IPS DF 4.7 (cell line): ENCODE measurements at regions not wholly inside any gene's neighbourhood (a gene's known extent, or its start where the extent isn't known, plus 50 kb on each side); places are given as distances from the start of the nearest gene placed in this dataset.
A peak's percentile ranks its signal among the peaks of the same experiment; 100 is the strongest.
"Not testable (repeated sequence)": the region's sequence is repeated elsewhere in the genome, so short reads cannot be mapped to it uniquely, and the experiment has no call there.

Experiments used
- DNase-seq: peaks from one replicate; pipeline ENCODE4 v3.0.0-alpha.2; 2013; ENCODE audit warnings: low spot score; ENCODE audit errors: extremely low read depth

DNA sequence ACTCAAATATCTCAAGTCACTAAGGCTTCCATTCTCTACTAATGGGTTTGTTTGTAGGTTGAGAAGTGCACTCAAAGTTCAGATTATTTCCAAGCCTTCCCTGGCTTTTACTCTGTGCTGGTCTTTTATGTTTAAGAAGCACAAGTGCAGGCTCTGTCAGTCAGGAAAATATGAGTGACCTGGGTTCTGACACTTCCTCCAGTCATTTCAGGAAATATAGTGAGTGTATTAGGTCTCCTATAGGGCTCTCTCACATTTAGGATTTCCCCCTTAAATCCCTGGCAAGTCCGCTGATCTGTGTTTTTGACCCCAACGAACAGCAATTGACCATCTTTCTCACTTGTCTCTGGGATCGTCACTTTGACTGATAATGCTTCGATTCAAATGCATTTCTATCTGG lies 210.2 kb downstream of the ARPP21 start:
- DNase-seq: no peak

DNA sequence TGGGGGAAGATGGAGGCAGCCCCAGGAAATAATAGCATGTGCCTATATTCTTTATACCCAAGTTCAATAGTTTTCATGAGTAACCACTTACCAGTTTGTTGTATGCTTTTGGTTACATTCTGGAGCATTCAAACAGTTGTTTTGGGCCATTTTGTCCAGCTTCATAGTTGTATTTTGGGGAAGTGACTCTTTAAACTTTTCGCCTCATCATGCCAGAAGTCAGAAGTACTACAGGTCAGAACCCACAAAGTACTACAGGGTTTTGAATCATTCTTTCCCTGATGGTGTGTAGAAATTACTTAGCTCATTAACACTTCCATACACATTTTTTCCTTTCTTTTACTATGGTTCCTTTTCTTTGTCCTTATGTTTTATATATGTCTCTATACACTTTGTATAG lies 210.6 kb downstream of the ARPP21 start:
- DNase-seq: no peak

DNA sequence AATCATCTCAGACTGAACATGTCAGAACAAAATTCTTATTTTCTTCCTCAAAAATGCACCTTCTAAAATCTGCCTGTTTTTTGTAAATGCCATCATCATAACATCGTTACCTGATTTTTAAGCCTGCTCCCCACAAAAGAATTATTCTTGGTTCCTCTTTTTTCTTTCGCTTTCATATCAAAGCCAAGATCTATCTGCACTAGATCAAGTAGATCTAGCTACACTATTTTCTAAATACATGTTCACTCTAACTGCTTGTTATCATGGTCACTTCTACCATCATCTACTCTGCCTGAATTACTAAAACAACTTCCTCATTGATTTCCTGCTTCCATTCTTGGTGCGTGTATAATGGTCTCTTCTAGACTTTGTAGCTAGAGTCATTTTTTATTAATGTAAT lies 217.7 kb downstream of the ARPP21 start:
- no peak for DNase-seq

DNA sequence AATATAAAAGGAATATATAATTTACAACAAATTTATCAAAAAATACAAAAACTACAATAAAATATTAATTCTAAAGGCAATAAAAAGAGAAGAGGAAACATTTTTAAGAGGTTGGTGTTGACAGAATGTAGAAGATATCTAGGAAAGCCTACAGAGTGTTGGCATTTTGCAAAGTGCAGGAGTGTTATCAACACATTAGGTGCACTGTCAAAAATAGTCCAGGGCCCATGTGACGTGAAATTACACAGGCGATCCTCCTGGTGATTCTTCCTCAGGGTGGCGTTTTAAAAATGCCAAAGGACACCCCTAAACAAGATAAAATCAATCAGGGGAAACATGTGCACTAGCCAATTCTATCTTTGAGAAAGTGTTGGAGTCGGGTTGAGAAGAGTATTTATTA lies 222.7 kb downstream of the ARPP21 start:
- no peak for DNase-seq

DNA sequence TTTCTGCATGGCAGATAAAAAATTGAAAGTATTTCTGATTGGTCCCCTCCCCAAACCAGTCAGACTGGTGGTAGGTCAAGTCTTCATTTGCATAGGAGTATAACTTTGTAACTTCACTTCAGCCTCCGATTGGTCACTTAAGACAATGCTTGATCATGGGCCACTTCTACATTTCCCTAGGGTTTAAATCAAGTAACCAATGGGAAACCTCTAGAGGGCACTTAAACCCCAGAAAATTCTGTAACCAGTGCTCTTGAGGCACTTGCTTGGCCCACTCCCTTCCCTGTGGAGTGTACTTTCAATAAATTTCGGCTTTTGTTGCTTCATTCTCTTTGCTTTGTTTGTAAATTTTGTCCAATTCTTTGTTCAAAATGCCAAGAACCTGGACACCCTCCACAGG lies 225.5 kb downstream of the ARPP21 start:
- DNase-seq: no peak

DNA sequence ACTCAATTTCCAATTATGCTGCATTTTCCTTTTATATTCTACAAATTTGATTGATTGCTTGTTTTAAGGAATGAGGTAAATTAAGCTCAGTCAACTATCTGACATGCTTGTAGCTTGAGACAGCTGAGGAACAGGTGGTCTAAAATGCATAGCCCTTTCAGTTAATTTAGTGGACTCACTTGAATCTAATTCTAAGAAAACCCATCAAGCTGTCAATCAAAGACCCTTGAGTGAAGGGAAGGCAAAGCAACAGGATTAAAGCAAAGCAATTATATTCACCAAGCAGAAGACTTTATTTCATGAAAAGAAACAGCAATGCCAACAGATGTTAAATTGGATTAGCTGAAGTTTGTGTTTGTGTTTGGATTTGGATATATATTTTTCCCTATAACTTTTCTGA lies 228.5 kb downstream of the ARPP21 start:
- DNase-seq: no peak

DNA sequence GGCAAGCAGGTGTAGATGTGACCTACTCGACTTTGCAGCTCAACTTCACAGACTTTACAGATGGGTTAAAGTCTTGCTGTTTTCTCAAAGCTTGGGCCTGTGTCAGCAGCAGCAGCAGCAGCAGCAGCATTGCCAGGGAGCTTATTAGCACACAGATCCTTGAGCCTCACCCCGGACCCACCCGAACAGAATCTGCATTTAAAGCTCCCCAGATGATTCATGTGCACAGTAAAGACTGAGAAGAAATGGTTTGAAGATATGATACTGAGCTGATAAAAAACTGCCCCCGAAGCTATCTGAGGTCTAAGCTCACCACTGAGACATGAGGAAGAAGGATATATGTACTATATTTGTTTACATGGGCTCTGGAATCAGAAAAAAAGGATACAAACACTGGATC lies 231.7 kb downstream of the ARPP21 start:
- DNase-seq: no peak

DNA sequence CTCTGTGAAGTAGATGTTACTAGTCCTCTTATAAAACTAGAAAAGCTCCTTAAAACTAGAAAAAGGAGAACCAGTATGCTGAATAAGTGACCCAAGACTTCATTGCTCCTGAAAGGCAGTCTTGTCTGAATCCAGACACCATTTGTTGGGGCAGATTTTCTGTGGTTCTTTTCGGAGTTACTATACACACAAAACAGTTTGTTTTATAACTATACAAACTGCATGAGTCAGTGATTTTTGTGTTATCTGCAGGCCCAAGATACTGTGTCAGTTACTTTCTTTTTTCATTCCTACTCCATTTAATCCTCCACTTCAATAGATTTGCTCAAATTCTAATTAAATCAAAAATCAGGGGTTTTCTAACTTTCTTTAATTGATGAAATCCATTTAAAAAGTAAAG lies 244.6 kb downstream of the ARPP21 start:
- no peak for DNase-seq

DNA sequence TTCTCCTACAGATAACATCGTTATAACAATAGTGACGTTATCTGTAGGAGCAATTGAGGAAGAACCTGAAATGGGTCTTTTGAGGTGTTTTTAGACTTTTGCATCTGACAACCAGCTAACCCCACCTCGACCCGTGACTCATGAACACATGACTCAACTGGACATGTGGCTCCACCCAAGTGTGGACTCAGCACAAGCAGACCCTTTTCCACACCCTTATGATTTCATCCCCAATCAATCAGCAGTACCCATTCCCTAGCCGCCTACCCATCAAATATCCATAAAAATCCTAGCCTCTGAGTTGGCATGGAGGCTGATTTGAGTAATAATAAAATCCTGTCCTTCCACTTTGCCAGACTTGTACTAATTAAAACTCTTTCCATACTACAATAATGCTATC lies 255.4 kb downstream of the ARPP21 start:
- no peak for DNase-seq

DNA sequence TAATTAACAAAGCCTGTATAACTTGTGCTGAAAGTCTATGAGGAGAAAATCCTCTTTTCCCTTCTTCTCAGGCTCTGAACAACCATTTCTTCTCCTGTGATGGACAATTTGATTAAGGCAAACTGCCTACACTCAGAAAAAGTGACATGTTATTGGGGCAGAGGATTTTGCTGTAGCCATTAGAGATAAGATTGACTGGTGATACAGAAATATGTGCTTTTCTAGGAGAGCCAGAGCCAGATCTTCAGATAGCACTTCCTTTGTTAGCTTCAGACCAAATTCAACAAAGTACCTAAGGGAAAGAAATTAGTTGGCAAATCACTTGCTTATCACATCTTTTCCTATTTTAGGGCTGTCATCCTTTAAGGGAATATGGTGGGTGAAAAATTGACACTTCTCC lies 259.9 kb downstream of the ARPP21 start:
- no peak for DNase-seq

DNA sequence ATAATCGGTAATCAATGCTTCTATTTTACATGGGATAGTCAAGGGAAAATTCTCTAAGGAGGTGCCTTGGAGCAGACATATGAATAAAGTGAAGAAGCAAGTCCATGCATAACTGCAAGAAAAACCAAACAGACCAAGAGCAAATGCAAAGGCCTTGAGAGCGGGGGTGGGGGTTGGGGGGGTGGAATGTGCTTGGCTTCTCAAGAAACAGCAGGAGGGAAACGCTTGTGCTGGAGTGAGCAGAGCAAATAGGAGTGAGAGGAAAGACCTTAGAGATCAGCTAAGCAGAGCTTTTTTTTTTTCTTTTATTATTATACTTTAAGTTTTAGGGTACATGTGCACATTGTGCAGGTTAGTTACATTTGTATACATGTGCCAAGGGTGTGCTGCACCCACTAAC lies 260.8 kb downstream of the ARPP21 start:
- no peak for DNase-seq

DNA sequence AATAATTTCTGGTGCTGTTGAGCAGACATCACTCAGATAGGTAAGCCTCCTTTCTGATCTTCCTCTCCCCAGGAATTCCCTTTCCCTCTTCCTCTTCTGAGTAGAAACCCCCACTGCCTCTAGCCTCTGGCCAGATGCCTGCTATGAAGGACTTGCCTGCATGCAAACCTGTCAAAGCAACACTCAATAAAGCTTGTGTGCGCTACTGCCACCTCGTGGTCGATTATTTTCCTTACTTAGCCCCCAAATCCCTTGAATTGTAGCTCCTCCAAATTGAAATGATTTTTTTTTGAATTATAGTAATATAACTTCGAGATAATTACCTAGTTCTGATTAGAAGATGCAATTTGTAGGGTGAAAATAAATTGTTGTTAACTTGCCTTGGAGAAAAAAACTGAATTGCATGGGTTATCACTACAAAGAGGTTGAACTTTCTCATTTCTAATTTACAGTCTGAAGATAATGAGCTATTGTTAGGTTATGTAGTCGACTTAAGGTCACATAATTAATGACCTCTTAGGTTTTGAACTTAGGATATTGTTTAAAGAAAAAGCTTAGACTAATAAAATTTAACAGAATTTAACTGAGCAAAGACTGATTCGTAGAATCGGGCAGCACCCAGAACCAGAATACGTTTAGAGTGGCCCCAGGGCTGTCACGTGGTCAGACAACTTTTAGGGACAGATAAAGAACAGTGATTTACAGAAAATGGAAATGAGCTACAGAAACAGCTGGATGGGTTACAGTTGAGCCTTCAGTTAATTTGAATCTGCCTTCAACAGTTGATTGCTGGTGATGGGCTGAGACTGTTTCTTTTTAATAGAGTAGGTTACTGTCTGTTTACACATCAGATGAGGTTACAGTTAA lies 269.3 kb downstream of the ARPP21 start:
- DNase-seq: peak; percentile 80

DNA sequence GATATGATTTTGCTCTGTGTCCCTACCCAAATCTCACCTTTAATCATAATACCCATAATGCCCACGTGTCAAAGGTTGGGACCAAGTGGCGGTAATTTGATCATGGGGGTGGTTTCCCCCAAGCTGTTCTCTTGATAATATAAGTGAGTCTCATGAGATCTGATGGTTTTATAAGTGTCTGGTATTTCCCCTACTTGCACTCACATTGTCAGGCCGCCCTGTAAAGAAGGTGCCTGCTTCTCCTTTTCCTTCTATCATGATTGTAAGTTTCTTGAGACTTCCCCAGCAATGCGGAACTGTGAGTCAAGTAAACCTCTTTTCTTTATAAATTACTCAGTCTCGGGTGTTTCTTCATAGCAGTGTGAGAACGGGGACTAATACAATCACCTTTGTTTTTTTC lies 279.8 kb downstream of the ARPP21 start:
- no peak for DNase-seq

DNA sequence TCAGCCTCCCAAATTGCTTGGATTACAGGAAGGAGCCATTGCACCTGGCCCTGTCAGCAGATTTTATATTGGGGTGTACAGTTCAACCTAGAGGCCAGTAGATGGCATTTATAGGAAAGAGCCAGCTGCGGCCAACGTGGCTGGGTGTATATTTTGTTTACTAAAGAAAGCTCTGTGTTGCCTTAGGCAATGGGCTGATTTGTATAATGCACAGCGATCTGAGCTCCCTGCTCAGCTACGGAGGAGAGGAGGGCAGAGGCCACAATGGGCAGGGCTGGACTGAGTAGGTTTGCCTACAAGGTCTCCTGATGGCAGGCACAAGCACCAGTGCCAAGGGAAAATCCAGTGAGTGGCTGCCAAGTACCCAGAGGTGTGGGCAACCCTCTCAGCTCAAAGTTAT lies 282.4 kb downstream of the ARPP21 start:
- DNase-seq: no peak

DNA sequence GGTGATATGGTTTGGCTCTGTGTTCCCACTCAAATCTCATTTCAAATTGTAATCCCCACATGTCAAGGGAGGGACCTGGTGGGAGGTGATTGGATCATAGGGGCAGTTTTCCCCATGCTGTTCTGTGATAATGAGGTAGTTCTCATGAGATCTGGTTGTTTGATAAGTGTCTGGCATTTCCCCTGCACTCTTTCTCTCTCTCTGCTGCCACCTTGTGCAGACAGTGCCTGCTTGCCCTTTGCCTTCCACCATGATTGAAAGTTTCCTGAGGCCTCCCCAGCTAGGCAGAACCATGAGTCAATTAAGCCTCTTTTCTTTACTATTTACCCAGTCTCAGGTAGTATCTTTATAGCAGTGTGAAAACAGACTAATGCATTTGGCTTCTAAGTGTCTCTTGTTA lies 284.7 kb downstream of the ARPP21 start:
- DNase-seq: not testable (repeated sequence)

DNA sequence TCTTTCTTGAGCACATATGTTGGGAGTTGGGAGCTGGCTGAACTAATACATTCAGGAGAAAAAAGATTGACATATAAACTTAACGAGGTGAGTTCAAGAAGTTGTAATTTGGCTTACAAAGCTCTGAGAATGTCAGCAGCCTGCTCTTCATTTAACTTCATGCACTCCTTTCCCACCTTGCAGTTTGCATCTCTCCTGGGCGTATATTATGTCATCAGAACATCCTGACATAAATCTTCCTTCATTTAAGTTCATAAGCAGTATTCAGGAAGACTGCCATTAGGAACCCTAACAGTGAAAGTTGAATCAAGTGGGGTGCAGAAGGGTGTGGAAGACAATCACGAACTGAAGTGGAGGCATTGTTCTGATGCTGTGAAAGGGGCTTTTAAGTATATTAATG lies 288.1 kb downstream of the ARPP21 start:
- DNase-seq: no peak

DNA sequence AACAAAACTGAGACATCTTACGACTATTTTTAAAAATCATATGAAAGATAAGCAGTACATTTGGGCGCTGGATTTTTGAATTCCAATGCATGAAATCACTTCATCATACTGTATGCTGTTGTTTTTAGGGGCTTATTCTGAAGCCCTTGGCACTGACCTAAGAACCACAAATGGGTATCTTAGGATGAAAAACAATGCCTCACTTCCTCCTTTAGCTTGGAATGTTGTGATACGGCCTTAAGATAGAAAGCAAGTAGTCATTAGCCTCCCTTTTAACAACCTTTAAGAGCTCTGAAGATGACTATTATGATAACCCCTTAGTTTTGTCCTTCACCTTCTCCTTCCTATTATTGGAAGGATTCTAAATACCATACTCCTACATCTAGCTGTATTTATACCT lies 289.8 kb downstream of the ARPP21 start:
- DNase-seq: no peak

DNA sequence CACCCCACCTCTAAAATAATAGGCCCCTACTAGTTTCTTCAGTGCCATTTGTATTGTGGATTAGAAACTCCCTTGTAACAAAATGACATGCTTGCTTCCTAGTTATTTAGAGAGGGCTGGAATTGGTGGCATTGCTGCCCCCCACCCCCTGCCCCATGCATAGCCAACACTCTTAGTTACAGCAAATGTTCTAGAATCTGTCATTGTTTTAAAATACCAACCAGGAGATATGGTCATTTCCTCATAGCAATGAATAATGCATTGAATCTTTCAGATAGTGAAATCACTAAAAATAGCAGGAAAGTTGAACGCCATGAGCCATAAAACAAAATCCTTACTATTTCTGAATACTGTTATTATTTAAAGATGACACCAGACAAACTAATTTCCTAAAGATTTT lies 292.5 kb downstream of the ARPP21 start:
- DNase-seq: no peak

DNA sequence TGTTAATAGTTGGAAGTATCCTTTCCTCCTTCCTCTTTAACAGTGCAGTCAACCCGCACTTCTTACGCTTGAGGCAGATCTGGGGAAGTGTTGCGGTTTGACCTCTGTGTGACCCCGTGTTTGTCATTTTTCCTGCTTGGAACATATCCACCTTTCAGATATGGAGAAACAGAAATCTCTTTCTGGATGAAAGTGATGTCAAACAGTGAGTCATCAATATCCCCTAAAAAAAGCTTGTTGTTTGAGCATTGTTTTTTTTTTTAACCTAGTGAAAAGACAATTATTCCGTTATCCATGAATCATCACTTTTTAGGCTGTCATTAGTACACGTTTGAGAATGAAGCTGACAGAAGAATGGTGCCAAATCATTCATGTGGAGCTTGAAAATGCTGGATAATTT lies 293.7 kb downstream of the ARPP21 start:
- DNase-seq: no peak

DNA sequence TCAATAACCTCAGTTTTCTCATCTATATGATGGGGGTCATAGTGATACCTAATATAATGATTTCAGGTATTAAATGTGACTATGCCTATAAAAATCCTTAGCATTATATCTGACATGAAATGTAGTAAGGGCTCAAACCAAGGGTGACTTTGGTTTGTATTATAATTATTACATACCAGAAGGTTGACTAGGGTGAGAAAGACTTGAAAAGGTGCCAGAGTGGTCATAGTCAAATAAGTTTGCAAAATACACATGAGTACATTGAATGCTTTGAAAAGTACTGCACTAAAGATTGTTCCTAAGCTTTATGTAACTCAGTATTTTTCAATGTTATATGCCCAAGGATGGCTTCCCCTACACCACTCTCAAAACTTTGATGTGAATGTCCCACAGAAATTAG lies 297.2 kb downstream of the ARPP21 start:
- DNase-seq: no peak

DNA sequence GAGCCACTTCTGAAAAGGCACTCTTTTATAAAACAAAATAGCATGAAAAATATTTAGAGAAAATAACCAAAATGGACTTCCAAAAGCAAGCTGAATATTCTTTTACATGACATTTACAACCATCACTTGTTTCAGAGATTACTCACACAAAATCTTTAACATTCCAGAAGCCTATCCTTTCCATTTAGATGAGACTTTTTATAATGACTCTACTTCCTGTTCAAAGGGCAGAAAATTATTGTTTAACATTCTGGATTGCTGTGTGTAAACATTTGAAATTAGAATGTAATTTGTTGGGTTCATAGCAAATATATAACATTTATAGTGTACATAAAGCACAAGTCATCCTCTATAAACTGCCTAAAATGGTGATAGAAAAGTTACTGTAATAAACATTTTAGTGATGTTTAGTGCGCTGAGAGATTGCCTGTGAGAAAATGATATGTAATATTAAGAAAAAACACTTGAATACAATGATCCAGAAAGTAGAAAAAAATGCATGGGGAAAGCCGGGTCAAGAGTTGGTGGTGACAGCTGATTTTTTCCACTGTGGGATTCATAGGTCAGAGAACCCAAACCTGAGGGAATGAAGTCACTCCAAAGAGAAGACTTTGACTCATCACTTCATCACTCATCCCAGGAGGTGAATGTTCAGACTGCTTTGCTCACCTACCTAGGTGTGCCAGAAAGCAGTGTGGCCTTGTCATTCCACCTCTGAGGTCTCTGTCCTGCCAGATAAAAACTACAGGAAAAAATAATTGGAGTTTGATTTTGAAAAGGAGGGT lies 305.8 kb downstream of the ARPP21 start:
- no peak for DNase-seq

DNA sequence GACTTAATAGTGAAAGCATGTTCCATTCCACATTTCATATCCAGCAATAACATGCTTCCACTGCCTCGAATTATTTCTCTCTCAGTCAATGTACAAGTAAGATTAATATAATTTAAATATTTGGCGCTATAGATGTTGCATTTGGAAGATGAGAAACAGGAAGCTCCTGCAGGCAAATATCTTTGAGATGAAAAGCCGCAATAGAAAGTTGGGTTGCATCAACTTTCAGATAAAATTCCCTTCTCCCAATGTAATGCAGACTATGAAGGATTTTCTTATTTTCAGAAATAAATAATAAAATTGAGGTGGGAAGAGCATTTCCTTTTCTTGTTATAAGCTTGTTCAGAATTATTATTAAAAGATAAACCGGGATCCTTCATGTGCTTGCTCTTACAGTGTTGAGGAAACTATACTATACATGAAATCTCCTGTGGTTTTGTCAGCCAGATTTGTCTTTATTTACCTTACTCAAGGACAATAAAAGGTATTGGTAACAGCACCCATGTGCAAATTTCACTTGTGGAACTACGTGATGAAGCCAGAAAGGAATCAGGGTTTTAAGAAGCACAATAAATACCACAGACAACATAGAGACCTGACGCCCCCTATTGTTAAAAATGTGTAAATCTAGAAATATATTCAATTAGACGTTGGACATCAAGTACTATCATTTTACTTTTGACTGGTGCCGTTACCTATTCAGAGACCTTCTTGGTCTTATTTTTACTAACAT lies 307.0 kb downstream of the ARPP21 start:
- DNase-seq: no peak
